NCI-H1417 (cell line): ENCODE measurements at regions not wholly inside any gene's neighbourhood (a gene's known extent, or its start where the extent isn't known, plus 50 kb on each side); places are given as distances from the start of the nearest gene placed in this dataset.
A peak's percentile ranks its signal among the peaks of the same experiment; 100 is the strongest.
"Not testable (repeated sequence)": the region's sequence is repeated elsewhere in the genome, so short reads cannot be mapped to it uniquely, and the experiment has no call there.

Experiments
- DNase-seq, 3 experiments: peaks; one replicate each; lab custom pipeline; 2025; lab: John Stamatoyannopoulos, UW

- no peak for DNase-seq
These were observed 51.5 kb downstream of the CRPPA start for GRCh38 chr7:16369855-16370254.

- not testable (repeated sequence) for DNase-seq
These were observed 52.0 kb downstream of the CRPPA start for GRCh38 chr7:16369309-16369708.

GRCh38 chr7:16368885-16369284 is 52.5 kb downstream of the CRPPA start:
- DNase-seq: no peak

- DNase-seq: no peak
These were observed 54.2 kb downstream of the CRPPA start for GRCh38 chr7:16367115-16367514.

GRCh38 chr7:16365952-16366351 is 55.4 kb downstream of the CRPPA start:
- no peak for DNase-seq

- DNase-seq: peak in 2 of 3 experiments; percentile 20 to 65
These were observed 56.2 kb downstream of the CRPPA start for GRCh38 chr7:16365177-16365576.

GRCh38 chr7:16359216-16359615 is 62.1 kb downstream of the CRPPA start:
- no peak for DNase-seq

- DNase-seq: peak in 2 of 3 experiments; percentile 19 to 72
These were observed 63.4 kb downstream of the CRPPA start for GRCh38 chr7:16357921-16358320.

- DNase-seq: no peak
These were observed 63.9 kb downstream of the CRPPA start for GRCh38 chr7:16357474-16357873.

GRCh38 chr7:16356301-16356958 is 64.9 kb downstream of the CRPPA start:
- DNase-seq: no peak

- DNase-seq: no peak
These were observed 66.8 kb downstream of the CRPPA start for GRCh38 chr7:16354573-16354972.

- DNase-seq: no peak
These were observed 68.1 kb downstream of the CRPPA start for GRCh38 chr7:16353226-16353625.

GRCh38 chr7:16350634-16351033 is 70.7 kb downstream of the CRPPA start:
- no peak for DNase-seq

- peak in 1 of 3 experiments; percentile 35 for DNase-seq
These were observed 73.1 kb downstream of the CRPPA start for GRCh38 chr7:16348251-16348650.

GRCh38 chr7:16347827-16348192 is 73.5 kb downstream of the CRPPA start:
- no peak for DNase-seq

GRCh38 chr7:16347066-16347826 is 74.1 kb downstream of the CRPPA start:
- no peak for DNase-seq

- no peak for DNase-seq
These were observed 75.1 kb downstream of the CRPPA start for GRCh38 chr7:16345979-16346958.

- no peak for DNase-seq
These were observed 76.4 kb downstream of the CRPPA start for GRCh38 chr7:16344927-16345326.

GRCh38 chr7:16343612-16344011 is 77.7 kb downstream of the CRPPA start:
- DNase-seq: no peak

- DNase-seq: no peak
These were observed 83.3 kb downstream of the CRPPA start for GRCh38 chr7:16338065-16338464.

- no peak for DNase-seq
These were observed 95.2 kb downstream of the CRPPA start for GRCh38 chr7:16326106-16326505.

- no peak for DNase-seq
These were observed 98.0 kb downstream of the CRPPA start for GRCh38 chr7:16323313-16323712.
